SK-N-SH (cell line): ENCODE measurements at regions not wholly inside any gene's neighbourhood (a gene's known extent, or its start where the extent isn't known, plus 50 kb on each side); places are given as distances from the start of the nearest gene placed in this dataset.

Source experiments
- EP300 ChIP-seq, 2 experiments: IDR thresholded peaks; 2 replicates each; pipeline versions ENCODE4 v1.4.0 to v1.6.1; 2012; ENCODE audit warnings: borderline replicate concordance in 1 of 2, low read depth in 1 of 2, low read length in 1 of 2
- POLR2AphosphoS5 ChIP-seq: IDR thresholded peaks from 2 replicates; pipeline ENCODE4 v1.6.1; 2012; ENCODE audit warnings: low read depth, low read length
- RAD21 ChIP-seq: IDR thresholded peaks from 2 replicates; pipeline ENCODE4 v1.6.1; 2012; ENCODE audit warnings: mild to moderate bottlenecking, low read length
- REST ChIP-seq: IDR thresholded peaks from 2 replicates; pipeline ENCODE4 v1.6.1; 2012; ENCODE audit warnings: mild to moderate bottlenecking, low read depth, low read length, moderate library complexity
- RXRA ChIP-seq: IDR thresholded peaks from 2 replicates; pipeline ENCODE4 v1.4.0; 2012; ENCODE audit warnings: low read depth, mild to moderate bottlenecking, borderline replicate concordance
- TAF1 ChIP-seq: IDR thresholded peaks from 2 replicates; pipeline ENCODE4 v1.6.1; 2012; ENCODE audit warnings: low read depth, mild to moderate bottlenecking, low read length, moderate library complexity, borderline replicate concordance
- TEAD4 ChIP-seq: IDR thresholded peaks from 2 replicates; pipeline ENCODE4 v1.4.0; 2012; ENCODE audit warnings: mild to moderate bottlenecking, borderline replicate concordance; ENCODE audit not compliant: insufficient read depth
- ZBTB33 ChIP-seq: IDR thresholded peaks from 2 replicates; pipeline ENCODE4 v1.4.0; 2012; ENCODE audit warnings: low read depth, borderline replicate concordance
- TF ChIP-seq, protein P1 (sequence below): fragments of 200-600 bp; sonication (generic); IDR thresholded peaks from 2 replicates; pipeline ENCODE4 v1.6.1; 2017; ENCODE audit warnings: antibody characterized with exemption, mild to moderate bottlenecking, moderate library complexity

GRCh38 chr2:15790326-15790725, 150.0 kb upstream of the MYCN start:
- TF ChIP-seq, protein P1, sequence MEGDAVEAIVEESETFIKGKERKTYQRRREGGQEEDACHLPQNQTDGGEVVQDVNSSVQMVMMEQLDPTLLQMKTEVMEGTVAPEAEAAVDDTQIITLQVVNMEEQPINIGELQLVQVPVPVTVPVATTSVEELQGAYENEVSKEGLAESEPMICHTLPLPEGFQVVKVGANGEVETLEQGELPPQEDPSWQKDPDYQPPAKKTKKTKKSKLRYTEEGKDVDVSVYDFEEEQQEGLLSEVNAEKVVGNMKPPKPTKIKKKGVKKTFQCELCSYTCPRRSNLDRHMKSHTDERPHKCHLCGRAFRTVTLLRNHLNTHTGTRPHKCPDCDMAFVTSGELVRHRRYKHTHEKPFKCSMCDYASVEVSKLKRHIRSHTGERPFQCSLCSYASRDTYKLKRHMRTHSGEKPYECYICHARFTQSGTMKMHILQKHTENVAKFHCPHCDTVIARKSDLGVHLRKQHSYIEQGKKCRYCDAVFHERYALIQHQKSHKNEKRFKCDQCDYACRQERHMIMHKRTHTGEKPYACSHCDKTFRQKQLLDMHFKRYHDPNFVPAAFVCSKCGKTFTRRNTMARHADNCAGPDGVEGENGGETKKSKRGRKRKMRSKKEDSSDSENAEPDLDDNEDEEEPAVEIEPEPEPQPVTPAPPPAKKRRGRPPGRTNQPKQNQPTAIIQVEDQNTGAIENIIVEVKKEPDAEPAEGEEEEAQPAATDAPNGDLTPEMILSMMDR, result no peak
- TF ChIP-seq REST (no peak), TAF1 (no peak), ZBTB33 (no peak), POLR2AphosphoS5 (no peak), TEAD4 (no peak), RXRA (no peak), EP300 (IDR thresholded peaks at IDR 0.05; ENCODE audit: borderline replicate concordance in 1 of 2, low read depth in 1 of 2, low read length in 1 of 2) (no peak), RAD21 (no peak)
